ENCODE measurements at regions not wholly inside any gene's neighbourhood (a gene's known extent, or its start where the extent isn't known, plus 50 kb on each side); places are given as distances from the start of the nearest gene placed in this dataset.
A peak's percentile ranks its signal among the peaks of the same experiment; 100 is the strongest.

DNA sequence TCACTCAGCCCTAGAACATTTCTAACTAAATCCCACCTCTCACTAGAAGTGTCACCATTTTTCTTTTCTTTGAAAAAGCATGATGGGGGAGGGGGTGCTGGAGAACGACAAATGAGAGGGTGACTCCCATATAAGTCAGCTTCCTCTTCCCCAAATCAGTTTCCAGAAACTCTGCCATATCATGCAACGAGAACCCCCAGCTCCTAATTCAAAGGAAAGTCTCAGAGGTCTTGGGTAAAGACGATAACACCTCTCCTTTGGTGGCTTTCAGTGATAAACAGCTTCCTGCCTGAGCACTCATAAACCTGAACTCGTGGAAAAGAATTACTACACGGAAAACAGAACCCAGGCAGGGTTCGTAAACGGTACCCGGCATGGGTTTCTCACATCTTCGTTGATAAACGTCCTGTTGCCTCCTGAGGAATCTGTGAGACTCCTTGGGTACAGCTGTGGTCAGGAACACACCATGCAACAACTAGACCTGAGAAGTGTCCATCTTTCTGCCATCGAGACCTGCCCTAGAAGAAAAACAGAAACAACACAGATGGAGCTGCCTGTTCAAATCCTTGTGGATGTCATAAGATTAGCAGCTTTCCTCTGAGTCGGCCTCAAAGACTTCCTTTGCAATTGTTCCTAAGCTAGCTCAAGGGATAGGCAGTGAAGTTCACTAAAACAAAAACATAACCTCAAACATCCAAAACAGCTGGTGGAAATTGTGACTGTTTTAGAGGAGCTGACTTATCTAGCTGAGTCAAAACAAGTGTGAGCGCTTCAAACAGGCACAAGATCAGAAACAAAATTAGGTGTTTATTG, 185.8 kb upstream of the PRDM1 start:
- no peak overlapping the region for H3K4me3 ChIP-seq (ENCODE audit: low read depth, low read length)
- TF ChIP-seq, protein P1, sequence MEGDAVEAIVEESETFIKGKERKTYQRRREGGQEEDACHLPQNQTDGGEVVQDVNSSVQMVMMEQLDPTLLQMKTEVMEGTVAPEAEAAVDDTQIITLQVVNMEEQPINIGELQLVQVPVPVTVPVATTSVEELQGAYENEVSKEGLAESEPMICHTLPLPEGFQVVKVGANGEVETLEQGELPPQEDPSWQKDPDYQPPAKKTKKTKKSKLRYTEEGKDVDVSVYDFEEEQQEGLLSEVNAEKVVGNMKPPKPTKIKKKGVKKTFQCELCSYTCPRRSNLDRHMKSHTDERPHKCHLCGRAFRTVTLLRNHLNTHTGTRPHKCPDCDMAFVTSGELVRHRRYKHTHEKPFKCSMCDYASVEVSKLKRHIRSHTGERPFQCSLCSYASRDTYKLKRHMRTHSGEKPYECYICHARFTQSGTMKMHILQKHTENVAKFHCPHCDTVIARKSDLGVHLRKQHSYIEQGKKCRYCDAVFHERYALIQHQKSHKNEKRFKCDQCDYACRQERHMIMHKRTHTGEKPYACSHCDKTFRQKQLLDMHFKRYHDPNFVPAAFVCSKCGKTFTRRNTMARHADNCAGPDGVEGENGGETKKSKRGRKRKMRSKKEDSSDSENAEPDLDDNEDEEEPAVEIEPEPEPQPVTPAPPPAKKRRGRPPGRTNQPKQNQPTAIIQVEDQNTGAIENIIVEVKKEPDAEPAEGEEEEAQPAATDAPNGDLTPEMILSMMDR (conservative IDR thresholded peaks at IDR 0.05; ENCODE audit: low read depth, low read length) = no peak
- DNase-seq (ENCODE audit: low read depth) = peak; percentile 73

DNA sequence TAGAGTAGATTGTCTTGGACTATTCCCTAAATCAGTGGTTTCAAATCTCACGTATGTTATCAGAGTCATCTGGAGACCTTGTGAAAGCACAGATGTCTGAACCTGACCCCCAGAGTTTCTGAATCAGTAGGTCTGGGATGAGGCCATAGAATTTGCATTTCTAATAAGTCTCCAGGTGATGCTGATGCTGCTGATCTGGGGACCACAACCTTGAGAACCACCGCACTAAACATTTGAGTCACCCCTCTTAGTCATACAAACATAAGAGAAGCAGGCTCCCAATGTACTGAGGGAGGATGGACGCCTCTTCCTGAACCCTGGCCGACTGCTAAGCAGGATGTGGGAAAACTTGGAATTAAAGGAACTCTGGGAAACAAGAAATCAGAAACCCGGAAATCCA, 187.8 kb upstream of the PRDM1 start:
- DNase-seq (ENCODE audit: low read depth) = peak; percentile 12
- no peak overlapping the region for H3K4me3 ChIP-seq (ENCODE audit: low read depth, low read length)
- TF ChIP-seq, protein P1 (conservative IDR thresholded peaks at IDR 0.05; ENCODE audit: low read depth, low read length) = no peak

DNA sequence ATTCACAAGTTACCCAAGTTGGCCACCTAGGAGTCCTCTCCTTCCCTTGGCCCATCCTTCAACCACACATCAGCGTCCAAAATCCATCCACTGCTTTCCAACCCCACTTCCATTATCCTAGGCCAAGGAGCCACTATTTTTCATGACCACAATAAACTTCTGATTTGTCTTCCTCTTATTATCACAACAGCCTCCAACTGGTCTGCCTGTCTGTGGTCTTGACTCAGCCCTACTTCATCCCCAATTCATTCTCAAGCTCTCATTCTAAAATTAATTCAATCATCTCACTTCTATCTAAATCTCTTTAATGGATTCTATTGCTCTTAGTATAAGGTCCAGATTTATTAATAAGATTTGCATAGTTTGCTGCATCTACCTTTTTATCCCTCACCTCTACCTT, 189.0 kb upstream of the PRDM1 start:
- H3K4me3 ChIP-seq (ENCODE audit: low read depth, low read length) = no peak overlapping the region
- TF ChIP-seq, protein P1 (conservative IDR thresholded peaks at IDR 0.05; ENCODE audit: low read depth, low read length) = no peak
- no peak for DNase-seq (ENCODE audit: low read depth)

DNA sequence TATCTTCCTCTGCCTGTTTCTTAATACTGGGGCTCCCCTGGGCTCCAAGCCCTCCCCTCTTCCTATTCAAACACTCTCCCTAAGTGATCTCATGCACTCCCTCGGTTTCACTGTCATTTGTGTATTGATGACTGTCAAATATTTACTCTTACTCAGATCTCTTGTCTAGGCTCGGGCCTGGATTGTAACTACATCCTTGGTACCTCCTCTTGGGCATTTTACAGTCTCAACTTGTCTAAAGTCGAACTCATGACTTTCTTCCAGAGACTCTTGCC, 189.4 kb upstream of the PRDM1 start:
- DNase-seq (ENCODE audit: low read depth) = no peak
- H3K4me3 ChIP-seq (ENCODE audit: low read depth, low read length) = no peak overlapping the region
- TF ChIP-seq, protein P1 (conservative IDR thresholded peaks at IDR 0.05; ENCODE audit: low read depth, low read length) = no peak

DNA sequence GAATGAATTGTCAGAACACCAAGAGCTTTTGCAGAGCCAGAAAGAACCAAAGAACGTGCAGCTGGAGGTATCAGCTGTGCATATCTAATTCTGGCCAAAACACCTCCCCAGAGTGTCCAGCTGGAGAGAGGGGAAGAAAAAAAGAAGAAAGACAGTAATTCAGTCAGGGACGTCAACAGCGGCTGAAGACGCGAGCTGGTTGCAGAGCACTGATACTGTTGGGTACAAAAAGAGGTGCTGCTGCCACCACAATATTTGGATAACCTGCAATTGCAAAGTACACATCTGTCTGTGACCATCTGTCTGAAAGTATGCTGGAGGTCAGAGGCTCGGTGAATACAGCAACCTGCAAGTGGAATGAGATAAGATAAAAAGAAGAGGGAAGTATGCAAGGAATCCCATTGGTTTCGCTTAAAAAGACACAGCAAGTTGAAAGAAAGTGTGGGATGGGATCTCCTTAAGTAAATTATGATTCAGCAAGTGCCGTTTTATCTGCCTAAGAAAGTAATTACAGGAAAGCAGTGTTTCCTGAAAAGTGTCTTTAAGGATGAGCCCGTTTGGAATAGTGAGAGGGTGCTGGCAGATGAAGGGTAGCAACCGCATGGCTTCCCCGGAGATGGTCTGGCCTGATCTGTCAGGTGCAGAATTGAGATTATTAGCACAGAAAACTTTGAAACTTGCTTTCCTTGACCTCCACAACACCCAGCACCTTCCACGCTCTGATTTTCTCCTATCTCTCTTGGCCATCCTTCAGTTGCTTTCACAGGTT, 189.9 kb upstream of the PRDM1 start:
- peak; percentile 39 for DNase-seq (ENCODE audit: low read depth)
- TF ChIP-seq, protein P1 (conservative IDR thresholded peaks at IDR 0.05; ENCODE audit: low read depth, low read length) = no peak
- H3K4me3 ChIP-seq (ENCODE audit: low read depth, low read length) = no peak overlapping the region

DNA sequence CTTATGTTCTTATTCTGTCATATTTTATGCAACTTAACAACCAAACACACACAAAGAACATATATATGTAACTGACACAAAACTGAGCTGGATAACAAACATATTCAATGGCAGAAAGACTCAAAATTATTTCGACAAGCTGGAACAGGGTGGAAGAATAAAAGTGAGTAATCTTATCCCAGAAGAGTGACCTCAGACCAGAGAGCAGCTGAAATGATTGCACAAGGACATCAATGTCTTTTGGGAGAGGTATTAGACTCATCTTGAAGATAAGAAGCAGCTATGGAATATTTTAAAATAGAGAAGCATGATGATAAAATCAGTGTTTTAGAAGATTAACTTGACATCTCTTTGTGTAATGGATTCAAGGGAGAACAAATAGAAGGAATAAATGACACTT, 191.6 kb upstream of the PRDM1 start:
- TF ChIP-seq, protein P1 (conservative IDR thresholded peaks at IDR 0.05; ENCODE audit: low read depth, low read length) = no peak
- DNase-seq (ENCODE audit: low read depth) = no peak
- no peak overlapping the region for H3K4me3 ChIP-seq (ENCODE audit: low read depth, low read length)

Data from choroid plexus epithelial cell (primary cell).